ENCODE measurements at regions not wholly inside any gene's neighbourhood (a gene's known extent, or its start where the extent isn't known, plus 50 kb on each side); places are given as distances from the start of the nearest gene placed in this dataset.

- TF ChIP-seq CTCF (IDR thresholded peaks at IDR 0.05) (no peak), POLR2AphosphoS5 (IDR thresholded peaks at IDR 0.05; ENCODE audit: low read depth, low read length) (no peak), SIN3A (IDR thresholded peaks at IDR 0.05; ENCODE audit: borderline replicate concordance, insufficient read depth, low read depth, low read length) (no peak), REST (IDR thresholded peaks at IDR 0.05; ENCODE audit: insufficient read depth in 1 of 2, low read depth in 2 of 2, low read length in 1 of 2) (no peak)
Observed at GRCh38 chr2:12661489-12661888, 55.2 kb upstream of the TRIB2 start.

Measured in Panc1 (cell line).